Ammon's horn (tissue), 1 donor: ENCODE measurements at regions not wholly inside any gene's neighbourhood (a gene's known extent, or its start where the extent isn't known, plus 50 kb on each side); places are given as distances from the start of the nearest gene placed in this dataset.
A peak's percentile ranks its signal among the peaks of the same experiment; 100 is the strongest.

ENCODE experiments used
- DNase-seq: peaks from one replicate; pipeline ENCODE4 v3.0.0-alpha.2; 2016; ENCODE audit warnings: low spot score

DNA sequence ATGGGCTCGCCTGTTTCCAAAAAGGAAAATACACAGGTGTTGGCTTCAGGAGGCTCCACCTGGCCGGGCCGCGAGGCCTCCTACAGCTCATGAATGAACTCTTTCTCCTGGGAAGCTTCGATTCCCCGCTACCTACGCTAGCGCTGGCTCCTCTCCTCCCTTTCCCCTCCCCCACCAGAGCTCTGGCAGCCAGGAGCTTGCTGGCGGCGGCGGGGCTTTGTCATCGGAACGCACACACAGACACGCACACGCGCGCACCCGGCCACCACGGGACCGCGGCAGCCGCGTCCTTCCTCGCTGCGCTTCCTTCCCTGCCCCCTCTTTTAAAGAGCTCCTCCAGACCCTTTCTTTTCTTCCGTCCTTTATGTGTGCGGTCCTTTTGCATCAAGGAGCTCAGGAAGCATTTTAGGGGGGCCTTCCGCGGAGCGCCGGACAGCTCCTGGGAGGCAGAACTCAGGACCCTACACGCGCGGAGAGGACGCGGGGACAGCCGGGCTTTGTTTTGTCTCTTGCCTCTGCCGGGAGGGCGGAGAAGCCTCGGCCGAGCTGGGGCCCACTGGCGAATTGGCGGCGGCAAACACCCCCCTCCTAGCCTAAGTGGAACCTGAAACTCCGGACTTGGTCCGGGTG, 70.2 kb upstream of the BCOR start:
- DNase-seq, result no peak

DNA sequence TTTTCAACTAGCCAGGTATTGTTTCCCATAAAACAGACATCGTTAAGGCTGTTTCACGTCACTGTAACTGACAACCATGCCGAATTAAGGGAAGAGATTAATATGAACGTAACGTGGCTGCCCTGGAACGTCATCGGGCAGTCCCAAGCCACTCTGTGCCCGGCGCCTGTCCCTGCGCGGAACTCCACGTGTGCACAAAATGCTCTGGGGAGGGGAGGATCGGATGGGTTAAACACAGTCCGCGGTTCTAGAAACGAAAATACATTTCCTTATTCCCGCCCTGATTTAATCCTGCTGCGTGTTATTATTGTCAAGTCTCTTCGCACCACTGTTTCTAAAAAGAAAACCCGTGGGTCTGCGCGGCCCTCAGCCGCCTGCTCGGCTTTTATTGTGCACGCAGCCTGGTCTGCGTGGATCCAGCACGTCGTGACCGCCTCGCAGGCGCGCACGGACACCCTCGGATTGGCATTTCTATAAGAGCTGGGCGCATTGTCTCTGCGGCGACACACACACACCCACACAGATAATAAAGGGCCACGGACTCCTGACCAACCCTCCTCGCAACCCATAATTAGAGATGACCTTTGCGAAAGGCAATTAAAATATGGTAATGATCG, 69.6 kb upstream of the BCOR start:
- DNase-seq, result no peak

DNA sequence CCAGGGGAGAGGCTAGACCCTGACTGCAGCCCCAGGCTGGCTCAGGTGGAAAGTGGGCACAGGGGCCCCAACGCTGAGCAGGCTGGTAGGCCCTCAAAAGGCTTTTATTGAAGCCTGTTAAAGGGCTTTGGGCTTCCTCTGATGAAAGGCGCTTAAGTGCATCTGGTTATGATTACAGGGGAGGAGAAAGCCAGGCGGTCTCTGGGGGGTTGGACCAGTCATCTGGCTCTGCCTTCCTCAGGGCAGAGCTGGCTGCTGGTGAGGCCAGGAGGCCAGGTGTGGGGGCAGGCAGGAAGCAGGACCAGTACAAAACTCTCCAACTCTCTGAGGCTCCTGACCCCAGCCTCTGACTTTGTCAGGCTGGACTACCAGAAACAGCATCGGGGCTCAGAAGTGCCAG, 68.8 kb upstream of the BCOR start:
- DNase-seq, result no peak

DNA sequence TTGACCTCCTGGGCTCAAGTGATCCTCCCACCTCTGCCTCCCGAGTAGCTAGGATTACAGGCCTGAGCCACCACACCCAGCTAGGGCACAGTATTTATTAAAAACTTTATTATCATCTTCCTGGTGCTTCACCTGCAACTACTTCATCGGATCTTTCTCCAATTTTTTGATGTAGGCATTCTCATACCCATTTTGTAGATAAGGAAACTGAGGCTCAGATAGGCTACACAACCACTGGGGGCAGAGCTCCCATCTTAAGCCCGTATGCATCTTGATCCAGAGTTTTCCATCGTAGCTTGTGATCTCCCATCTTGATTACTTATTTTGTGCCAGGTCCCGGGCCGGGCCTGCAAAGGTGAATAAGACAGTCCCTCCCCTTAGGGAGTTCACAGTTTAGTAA, 68.1 kb upstream of the BCOR start:
- DNase-seq, result no peak

DNA sequence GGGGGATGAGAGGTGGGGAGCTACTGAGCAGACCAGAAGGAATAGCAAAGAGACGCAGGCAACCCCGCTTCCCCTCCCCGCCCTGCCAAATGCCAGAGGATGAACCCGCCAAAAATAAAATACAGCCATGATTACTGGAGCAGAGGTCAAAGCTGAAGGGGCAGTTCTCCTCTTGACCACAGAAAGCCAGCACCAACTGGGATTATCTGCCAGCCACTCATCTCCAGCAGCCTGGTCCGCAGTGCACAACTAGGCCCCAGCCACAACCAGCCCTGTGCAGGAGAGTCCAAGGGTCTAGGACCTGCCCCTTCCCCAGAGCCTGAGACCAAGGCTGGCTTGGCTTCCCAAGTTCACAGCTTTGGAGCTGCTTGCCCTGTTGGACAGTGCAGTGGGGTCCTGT, 67.4 kb upstream of the BCOR start:
- no peak for DNase-seq

DNA sequence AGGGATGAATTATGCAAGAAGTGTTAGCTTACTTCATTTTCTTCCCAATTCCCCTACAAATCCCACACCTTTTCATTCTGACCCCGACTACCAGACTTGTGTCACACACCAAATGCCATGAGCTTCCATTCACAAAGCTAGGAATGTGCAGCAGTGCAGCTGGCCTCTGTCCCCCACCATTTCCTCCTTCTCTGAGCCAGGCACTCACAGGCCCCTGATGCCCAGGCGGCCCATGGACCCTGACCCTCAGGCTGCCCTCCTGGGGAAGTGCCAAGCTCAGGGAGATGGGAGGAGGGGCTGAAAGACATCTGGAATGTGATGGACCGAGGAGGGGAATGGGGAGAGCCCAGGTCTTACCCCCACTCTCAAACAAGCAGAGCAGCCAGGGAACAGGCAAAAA, 67.0 kb upstream of the BCOR start:
- no peak for DNase-seq

DNA sequence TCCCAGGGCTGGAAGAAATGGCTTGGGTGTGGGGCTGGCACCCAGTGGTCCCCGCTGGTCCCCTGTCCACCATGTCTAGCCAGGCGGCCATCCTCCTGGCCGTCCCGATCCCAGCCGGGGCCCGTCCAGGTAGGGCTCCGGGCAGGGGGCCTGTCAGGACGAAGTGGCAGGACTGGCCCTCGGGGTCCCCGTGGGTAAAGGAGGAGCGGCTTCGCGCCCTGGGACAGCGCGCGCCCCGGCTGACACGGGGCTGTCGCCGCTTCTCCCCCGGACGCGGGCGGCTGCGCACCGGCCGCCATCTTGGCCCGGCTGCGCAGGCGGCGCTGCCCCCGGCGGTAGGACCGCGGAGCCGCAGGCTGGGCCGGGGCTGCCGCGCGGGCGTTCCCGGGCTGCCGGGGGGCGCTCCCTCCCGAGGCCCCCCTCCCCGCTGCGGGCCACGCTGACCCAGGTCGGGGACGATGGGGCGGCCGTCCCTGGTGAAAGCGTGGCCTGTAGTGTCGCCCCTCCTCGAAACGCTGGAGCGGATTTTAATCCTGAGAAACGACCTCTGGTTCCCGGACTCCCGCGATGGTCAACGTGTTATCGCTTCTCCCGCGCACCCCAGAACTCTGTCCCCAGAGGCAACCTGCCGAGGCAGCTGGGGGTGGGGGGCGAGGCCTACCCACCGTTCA, 60.4 kb upstream of the BCOR start:
- no peak for DNase-seq

DNA sequence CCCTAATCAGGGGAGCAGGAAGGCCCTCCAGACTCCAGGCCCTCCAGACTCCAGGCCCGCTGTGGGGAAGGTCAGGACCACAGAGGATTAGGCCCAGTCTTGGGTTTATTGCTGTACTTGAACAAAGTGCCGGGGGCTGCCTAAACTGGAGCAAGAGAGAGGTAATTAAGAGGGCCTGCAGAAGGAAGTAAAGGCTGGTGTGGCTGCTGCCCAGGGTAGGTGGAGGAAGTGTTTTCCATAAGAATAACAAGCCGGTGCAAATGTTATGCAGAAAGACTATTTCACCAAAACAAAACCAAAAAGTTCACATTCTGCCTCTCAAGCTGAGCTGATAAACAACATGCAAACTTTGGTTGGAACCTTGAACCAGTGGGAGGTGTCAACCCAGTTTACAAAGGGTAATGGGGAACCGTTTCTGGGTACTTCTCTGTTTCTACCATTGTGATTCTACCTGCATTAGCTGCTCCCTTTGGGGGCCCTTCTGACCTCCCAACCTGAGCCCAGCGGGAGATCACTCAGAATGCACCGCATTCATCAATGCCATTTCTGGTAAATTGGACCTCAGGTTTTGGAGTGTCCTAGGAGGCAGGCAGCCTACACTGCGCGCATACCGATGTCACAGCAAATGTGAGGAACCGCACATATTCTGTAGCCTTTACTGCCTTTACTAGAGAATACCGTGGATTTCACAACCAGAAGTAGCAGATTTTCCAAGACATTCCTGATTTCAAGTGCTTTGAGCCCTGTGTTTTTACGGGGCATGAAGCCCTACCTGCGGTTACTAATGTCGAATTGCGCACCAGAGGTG, 59.7 kb upstream of the BCOR start:
- DNase-seq, result no peak

DNA sequence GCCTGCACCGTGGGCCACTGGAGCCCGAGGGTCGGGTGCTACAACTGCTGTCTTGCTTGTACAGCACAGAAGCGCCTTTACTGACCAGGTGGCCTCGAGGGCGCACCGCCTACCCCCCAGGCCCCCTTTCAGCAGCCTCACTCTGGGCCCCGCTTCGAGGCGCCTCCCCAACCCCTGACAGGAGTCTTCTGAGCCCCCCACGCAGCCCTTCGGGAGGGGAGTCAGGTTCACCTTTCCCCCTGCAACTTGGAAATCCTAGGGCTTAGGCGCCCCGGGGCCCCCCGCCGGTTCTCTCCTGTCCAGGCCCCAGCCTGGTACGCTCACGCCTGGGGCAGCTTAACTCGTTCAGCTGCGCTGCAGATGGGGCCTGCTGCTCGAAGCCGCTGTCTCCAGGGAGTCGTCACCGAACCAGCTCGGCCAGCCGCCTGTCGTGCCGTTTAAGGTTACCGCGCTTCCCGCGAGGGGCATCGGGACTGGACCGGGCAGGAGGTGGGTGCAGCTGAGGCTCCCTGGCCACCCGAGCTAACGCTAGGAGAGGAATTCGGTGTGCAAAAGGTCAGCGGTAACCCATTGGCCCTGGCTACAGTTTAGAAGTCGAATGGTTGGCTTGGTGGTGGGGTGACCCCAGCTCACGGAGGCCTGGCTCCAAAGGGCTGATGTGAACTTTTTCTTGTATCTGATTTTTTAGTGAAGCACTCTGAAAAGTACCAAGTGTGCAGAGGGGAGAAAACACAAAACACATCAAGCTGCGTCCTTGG, 58.9 kb upstream of the BCOR start:
- no peak for DNase-seq

DNA sequence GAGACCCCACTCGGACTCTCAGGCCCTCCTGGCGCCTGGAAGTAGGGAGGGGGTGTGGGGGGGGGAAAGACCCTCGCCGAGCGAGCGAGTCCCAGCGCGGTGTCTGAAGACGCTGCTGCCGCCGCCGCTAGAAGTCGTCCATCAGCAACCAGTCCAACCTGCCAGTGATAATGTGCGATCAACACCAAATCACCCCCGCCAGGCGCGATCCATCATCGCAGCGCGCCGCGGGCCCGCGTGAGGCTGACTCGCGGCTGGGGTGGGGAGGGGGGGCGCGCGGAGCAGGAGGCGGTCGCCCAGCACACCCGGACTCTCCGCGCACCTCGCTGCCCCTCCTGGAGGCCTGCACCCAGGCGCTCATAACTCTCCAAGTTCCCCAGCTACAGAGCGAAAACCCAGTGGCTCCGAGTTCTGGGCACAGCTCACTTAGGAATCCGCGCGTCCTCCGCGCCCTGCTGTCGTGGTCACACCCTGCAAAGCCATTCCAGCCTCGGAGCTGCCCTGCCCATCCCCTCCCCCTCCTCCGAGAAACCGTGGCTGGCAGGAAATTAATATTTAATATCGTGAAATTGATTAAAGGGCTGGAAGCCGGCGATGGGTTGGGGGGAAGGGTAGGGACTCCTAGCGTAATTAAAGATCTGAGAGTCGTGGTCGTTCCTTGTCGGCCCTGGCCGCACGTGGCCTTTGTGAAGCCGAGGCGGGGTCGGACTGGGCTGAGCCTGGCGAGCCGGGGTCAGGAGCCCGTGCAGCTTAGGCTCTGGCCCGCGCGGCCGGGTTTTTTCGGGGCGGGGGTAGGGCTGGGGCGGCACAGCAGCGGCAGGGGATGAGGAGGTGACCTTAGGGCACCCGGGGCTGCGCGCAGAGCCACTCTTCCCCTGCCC, 58.1 kb upstream of the BCOR start:
- no peak for DNase-seq

DNA sequence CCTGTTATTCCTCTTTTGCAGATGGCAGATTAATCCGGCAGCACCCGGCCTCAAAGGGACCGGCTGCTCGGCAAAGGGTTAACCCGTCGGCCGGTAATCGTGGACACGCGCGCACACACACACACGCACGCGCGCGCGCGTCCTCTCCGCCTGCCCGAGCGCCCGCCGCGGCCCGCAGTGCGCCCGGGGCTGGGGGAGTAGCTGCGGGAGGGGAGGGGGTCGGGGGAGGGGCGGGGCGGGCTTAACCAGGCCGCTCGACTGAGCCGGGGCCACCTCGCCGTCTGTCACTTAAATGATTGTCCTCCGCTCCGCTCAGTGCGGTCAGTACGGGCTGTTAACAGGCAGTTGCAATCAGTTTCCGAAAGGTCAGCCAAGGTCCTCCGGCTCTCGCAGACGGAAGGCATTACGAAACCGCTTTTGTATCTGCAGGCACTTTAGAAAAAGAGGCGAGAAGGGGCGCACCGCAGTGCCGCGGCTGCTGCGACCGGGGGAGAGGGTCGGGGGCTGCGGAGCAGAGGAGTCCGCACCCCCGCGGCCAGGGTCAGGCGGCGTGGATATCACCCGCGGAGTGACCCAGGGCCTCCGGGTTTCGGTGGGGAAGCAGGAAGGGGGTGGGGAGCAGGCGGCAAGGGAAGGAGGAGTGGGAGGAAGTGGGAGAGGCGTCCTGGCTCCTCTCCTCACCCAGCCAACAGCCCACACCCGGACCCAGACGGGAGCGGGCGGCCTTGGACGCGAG, 57.3 kb upstream of the BCOR start:
- DNase-seq, result peak; percentile 45

DNA sequence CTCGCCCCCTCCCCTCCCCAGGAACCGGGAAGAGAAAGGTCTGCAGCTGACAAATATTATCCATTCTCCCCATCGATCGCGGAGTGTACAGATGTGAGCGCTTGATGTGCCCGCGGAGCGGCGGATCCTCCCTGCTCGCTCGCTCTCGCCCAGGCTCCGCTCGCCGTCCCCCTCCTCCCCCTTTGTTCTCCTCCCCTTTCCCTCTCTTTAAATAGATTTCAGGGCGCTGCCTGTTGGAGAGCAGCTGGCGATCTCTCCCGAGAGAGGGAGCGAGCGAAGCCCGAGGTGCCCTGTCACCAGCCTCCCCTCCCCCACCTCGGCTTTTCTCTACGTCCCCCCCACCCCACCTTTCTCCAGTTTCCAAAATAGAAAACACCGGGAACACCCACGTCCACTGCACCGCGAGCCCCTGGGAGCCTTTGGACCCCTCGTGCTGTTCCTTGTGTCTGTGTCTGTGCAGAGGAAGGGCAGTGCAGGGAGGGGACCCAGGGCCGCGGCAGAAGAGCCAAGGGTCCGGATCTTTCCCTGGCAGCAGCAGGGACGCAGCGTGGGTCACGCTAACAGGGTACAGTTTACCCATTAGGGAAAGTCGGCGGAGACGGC, 56.6 kb upstream of the BCOR start:
- DNase-seq, result no peak

DNA sequence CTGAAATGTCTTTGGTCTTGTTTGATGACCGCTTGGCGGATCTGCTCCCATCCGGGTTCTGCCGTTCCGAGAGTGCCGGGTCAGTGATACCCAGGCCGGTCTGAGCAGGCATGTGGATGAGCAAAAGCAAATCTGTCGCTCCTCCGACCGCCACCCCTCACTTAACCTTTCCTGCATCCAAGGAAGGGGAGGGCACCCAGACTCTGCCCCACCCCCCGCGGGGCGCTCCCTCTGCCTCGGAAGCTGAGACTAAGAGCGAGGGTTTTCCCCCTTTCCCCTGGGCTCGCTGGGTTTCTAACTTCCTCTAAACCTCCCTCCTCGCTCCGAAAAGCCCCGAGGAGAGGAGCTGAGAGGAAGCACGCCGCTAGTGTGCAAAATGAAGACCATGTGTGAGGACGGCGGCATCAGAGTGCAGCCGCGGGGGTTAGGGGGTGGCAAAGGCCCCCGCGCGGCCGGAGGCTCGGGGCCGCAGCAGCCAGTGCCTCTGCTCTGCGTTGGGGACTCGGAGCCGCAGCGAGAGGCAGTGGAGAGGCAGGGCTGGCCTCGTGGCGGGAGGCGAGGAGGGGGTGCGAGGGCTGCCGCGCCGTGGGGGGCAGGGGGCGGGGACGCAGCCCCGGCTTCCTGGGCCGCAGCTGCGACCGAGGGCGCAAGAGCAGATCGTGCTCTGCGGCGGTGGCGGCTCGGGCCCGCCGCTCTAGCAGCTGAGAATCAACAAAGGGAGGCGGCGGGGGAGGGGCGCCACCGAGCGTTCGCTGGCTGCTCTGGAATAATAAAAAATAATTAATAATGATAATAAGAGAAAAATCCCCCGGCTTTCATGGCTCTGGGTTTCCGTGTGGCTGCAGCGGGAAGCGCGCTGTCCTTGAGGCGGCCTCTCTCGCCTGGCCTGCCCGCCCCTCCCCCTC, 55.8 kb upstream of the BCOR start:
- peak; percentile 47 for DNase-seq

DNA sequence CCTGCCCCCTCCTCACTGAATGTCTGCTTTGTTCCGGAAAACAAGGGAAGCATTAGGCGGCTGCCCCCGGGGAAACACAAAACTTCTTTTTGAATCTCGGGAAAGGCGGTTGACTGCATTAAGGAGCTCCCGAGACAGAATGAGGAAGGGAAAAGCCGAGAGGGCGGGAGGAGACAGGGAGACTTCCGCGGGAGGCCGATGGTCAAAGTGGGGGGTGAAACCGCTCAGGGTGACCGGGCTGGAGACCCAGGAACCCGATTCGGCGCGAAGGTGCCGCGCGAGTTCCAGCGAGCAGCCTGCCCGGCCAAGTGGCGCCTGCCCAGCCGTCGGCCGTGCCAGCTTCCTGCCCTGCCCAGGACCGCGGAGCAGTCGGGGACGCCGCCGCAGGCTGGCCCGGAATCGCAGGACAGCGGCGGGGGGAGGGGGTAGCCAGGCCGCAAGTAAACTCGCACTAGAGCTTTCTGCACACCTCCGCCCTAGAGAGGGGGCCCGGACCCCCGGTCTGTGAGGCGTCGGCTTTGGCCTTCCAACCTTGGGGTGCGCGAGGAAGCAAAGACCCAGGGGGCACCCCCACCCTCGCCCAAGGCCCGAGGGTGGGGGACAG, 55.1 kb upstream of the BCOR start:
- peak; percentile 48 for DNase-seq

DNA sequence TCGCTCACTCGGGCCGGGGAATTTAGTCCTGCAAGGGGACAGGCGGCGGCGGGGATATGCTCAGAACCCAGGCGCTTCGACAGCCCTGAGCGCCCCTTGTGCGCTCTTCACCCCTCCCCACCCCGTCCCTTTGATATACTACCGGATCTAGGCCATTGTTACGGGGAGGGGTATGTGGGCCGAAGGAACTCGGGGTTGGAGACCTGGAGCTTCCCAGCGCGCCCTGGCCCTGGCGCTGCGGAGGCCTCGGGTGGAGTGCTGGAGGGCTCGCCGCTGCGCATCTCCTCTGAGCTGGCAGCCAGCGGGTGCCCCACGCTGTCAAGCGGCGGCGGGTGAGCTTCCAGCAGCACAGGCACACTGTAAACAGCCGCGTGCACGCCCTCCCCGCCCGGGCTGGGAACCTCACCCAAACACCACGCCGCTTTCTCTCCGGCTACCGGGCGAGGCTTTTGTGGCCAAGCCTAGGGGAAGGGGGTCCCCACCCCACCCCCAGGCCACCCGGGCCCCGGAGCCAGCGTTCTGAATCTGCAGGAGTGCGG, 54.5 kb upstream of the BCOR start:
- peak; percentile 50 for DNase-seq

DNA sequence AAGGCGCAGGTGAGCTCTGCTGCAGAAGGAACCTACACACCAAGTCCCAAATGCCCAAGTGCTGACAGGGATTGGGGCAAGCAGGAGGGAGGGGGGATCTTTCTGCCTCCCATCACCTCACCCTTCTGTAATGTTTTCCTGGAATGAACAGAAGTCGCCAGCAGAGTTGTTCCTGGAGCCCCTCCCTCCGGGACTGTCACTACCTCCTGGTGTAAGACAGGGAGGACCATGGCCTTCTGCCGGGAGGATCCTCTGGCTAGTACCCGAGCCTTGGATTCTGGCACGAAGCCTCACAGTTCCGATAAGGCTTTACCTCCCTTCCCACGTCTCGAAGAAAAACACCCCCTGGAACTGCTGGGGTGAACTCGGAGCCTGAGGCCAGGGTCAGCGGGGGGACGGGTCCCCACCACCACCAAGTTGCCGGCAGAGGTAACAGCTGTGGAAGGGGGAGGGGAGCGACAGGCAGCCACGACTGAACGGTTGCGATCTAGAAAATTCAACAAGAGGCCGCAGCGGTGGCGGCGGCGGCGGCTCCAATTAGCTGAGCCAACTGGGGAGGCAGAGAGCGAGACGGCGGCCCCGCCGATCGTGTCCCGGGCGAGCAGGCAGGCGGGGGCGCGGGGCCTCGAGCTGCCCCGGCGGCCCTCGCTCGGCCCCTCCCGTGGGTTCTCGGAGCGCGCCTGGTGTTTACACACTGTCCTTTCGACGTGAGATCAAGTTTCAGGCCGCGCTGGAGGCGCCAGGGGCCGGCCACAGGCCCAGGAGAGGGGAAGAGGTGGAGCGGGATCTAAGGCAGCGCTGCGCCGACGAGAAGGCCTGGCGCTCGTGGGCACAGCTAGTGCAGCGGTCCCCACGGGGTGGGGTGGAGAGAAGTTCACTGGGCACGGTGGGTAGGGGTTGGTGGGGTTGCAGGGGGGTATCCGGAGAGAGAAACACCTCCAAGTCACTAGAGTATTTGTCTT, 53.7 kb upstream of the BCOR start:
- no peak for DNase-seq

DNA sequence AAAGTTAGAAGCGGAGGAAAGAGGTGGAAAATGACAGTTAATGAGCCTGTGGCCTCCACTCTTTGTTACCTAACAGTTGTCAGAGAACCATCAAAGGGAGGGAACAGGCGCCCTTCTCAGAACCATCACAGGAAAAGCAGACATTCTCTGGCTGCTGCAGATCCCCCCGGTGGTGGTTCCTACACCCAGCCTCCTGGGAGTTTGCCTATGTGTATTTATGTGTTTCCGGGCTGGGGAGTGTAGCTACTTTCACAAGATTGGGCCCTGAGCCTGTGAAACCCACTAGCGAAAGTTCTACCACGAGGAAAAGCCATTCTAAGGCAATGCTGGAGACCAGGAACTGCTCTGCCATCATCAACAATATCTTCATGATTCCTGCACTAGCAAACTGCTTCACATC, 52.7 kb upstream of the BCOR start:
- no peak for DNase-seq
